ENCODE measurements at regions not wholly inside any gene's neighbourhood (a gene's known extent, or its start where the extent isn't known, plus 50 kb on each side); places are given as distances from the start of the nearest gene placed in this dataset.

DNA sequence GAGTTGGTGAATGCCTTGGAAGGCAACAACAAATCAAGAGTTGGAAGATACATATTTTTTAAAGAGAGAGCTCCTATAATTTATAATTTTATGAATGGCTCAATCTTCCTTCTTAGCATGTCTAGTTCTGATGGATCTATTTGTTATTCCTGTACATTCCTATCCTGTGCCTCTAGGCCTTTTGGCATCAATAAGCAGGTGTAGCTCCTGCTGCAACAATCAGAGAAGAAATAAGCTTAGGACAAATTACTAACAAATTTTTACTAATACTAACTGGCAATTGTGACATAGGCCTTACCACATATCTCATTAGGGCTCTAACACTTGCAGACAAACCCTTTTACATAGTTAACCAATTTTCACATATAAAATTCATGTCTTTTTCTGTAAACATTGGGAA, 682.0 kb downstream of the LTN1 start:
- TF ChIP-seq, protein P1, sequence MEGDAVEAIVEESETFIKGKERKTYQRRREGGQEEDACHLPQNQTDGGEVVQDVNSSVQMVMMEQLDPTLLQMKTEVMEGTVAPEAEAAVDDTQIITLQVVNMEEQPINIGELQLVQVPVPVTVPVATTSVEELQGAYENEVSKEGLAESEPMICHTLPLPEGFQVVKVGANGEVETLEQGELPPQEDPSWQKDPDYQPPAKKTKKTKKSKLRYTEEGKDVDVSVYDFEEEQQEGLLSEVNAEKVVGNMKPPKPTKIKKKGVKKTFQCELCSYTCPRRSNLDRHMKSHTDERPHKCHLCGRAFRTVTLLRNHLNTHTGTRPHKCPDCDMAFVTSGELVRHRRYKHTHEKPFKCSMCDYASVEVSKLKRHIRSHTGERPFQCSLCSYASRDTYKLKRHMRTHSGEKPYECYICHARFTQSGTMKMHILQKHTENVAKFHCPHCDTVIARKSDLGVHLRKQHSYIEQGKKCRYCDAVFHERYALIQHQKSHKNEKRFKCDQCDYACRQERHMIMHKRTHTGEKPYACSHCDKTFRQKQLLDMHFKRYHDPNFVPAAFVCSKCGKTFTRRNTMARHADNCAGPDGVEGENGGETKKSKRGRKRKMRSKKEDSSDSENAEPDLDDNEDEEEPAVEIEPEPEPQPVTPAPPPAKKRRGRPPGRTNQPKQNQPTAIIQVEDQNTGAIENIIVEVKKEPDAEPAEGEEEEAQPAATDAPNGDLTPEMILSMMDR (IDR thresholded peaks at IDR 0.05; ENCODE audit: insufficient read depth, low read length, poor library complexity, severe bottlenecking): no peak
- TF ChIP-seq EZH2phosphoT487 (conservative IDR thresholded peaks at IDR 0.05; ENCODE audit: low read length): no peak
